ENCODE measurements at regions not wholly inside any gene's neighbourhood (a gene's known extent, or its start where the extent isn't known, plus 50 kb on each side); places are given as distances from the start of the nearest gene placed in this dataset.

GRCh38 chr11:70796648-70797227 is 398.4 kb downstream of the CTTN start:
- DNase-seq (ENCODE audit: low spot score) = no peak

GRCh38 chr11:70798296-70798695 is 400.0 kb downstream of the CTTN start:
- no peak for DNase-seq (ENCODE audit: low spot score)

- no peak for DNase-seq (ENCODE audit: low spot score)
These were observed 401.1 kb downstream of the CTTN start for GRCh38 chr11:70799386-70799785.

GRCh38 chr11:70802185-70802584 is 403.9 kb downstream of the CTTN start:
- no peak for DNase-seq (ENCODE audit: low spot score)

GRCh38 chr11:70804139-70804837 is 406.0 kb downstream of the CTTN start:
- DNase-seq (ENCODE audit: low spot score) = no peak

- no peak for DNase-seq (ENCODE audit: low spot score)
These were observed 406.9 kb downstream of the CTTN start for GRCh38 chr11:70805243-70805642.

- no peak for DNase-seq (ENCODE audit: low spot score)
These were observed 407.6 kb downstream of the CTTN start for GRCh38 chr11:70805971-70806370.

GRCh38 chr11:70806461-70807194 is 408.3 kb downstream of the CTTN start:
- DNase-seq (ENCODE audit: low spot score) = no peak

- DNase-seq (ENCODE audit: low spot score) = no peak
These were observed 408.8 kb downstream of the CTTN start for GRCh38 chr11:70807195-70807543.

- DNase-seq (ENCODE audit: low spot score) = no peak
These were observed 410.5 kb downstream of the CTTN start for GRCh38 chr11:70808686-70809375.

GRCh38 chr11:70810133-70810532 is 411.8 kb downstream of the CTTN start:
- DNase-seq (ENCODE audit: low spot score) = no peak

- DNase-seq (ENCODE audit: low spot score) = no peak
These were observed 412.4 kb downstream of the CTTN start for GRCh38 chr11:70810681-70811080.

- no peak for DNase-seq (ENCODE audit: low spot score)
These were observed 413.2 kb downstream of the CTTN start for GRCh38 chr11:70811483-70811882.

- no peak for DNase-seq (ENCODE audit: low spot score)
These were observed 413.6 kb downstream of the CTTN start for GRCh38 chr11:70811915-70812314.

GRCh38 chr11:70812472-70812871 is 414.1 kb downstream of the CTTN start:
- DNase-seq (ENCODE audit: low spot score) = no peak

GRCh38 chr11:70813651-70814050 is 415.3 kb downstream of the CTTN start:
- no peak for DNase-seq (ENCODE audit: low spot score)

- no peak for DNase-seq (ENCODE audit: low spot score)
These were observed 417.1 kb downstream of the CTTN start for GRCh38 chr11:70815485-70815832.

- DNase-seq (ENCODE audit: low spot score) = no peak
These were observed 417.9 kb downstream of the CTTN start for GRCh38 chr11:70816156-70816678.

GRCh38 chr11:70818351-70818750 is 420.0 kb downstream of the CTTN start:
- no peak for DNase-seq (ENCODE audit: low spot score)

GRCh38 chr11:70819022-70819421 is 420.7 kb downstream of the CTTN start:
- no peak for DNase-seq (ENCODE audit: low spot score)

- no peak for DNase-seq (ENCODE audit: low spot score)
These were observed 422.0 kb downstream of the CTTN start for GRCh38 chr11:70820311-70820710.

- no peak for DNase-seq (ENCODE audit: low spot score)
These were observed 422.4 kb downstream of the CTTN start for GRCh38 chr11:70820712-70821111.

Measured in mucosa of gallbladder (tissue), 1 donor.